Pancreas (tissue), 10 donors: ENCODE measurements at regions not wholly inside any gene's neighbourhood (a gene's known extent, or its start where the extent isn't known, plus 50 kb on each side); places are given as distances from the start of the nearest gene placed in this dataset.

ENCODE experiments used
- ATAC-seq, 4 donors: fragments of 200-7000 bp; cut with Tn5 transposase; one replicate each; pipeline versions ENCODE4 v1.8.0 to v1.9.1; 2020; ENCODE audit warnings: mild to moderate bottlenecking in 4 of 4, moderate library complexity in 4 of 4
- DNase-seq, 6 donors: peaks; one replicate each; pipeline ENCODE4 v3.0.0-alpha.2; 2020
- FAIRE-seq: peaks from 2 replicates; lab custom pipeline; 2012; peaks lifted over from hg19 to GRCh38; lab: Jason Lieb, UNC
- H3K27ac ChIP-seq, 4 donors: fragments of 200-600 bp; sonication (generic); 1 replicate in 3 of 4; 2 replicates in 1 of 4; pipeline versions ENCODE4 v1.5.0 to v1.8.0; 2020
- H3K27me3 ChIP-seq, 4 donors: fragments of 200-600 bp; one replicate each; pipeline ENCODE4 v1.8.0; 2021
- H3K36me3 ChIP-seq, 3 donors: fragments of 200-600 bp; sonication (generic) in 1 of 3; one replicate each; pipeline versions ENCODE4 v1.5.0 to v1.8.0; 2020 to 2021
- H3K4me1 ChIP-seq, 3 donors: fragments of 200-600 bp; one replicate each; pipeline ENCODE4 v1.8.0; 2021
- H3K4me3 ChIP-seq, 4 donors: fragments of 200-600 bp; sonication (generic) in 2 of 4; one replicate each; pipeline versions ENCODE4 v1.5.0 to v1.8.0; 2020 to 2021
- H3K9me3 ChIP-seq, 4 donors: fragments of 200-600 bp; one replicate each; pipeline ENCODE4 v1.8.0; 2021
- WGBS, 2 donors: extraction: QIAGEN DNeasy Blood & Tissue Kit; methylation state at CpG; one replicate each; pipeline ENCODE4 v1.1.7; 2013; 5-methylcytosine and 5-hydroxymethylcytosine counted together
- intact Hi-C, 3 donors: fragments of 100-400 bp; cut with DNase I; formaldehyde crosslinking; loops; one replicate each; pipeline versions ENCODE4 v1.11.1 to v1.14.2; 2022
- TF ChIP-seq, protein P1 (sequence below), 4 donors: fragments of 200-600 bp; sonication (generic) in 3 of 4; IDR thresholded peaks; one replicate each; pipeline versions ENCODE4 v1.5.0 to v1.8.0; 2021; ENCODE audit warnings: antibody characterized with exemption in 4 of 4
- donor health status: healthy with polysubstance abuse.
- donor health status: DM: no; HTN: no; CAD: no; lungs with moderate emphysema.
- donor health status: DM: no; HTN: no; CAD: no.
- donor health status: control.
- donor health status: control.
- donor health status: Bipolar disorder and iron deficiency.
- donor health status: DM: yes; HTN: yes; CAD: no.
- donor health status: DM: no; HTN: no; CAD: no.
- donor health status: DM: no; HTN: no; CAD: no.
- donor health status: DM: yes; HTN: yes; CAD: no.

GRCh38 chr6:55664591-55665587, 85.9 kb upstream of the HMGCLL1 start:
- FAIRE-seq: no peak

DNA sequence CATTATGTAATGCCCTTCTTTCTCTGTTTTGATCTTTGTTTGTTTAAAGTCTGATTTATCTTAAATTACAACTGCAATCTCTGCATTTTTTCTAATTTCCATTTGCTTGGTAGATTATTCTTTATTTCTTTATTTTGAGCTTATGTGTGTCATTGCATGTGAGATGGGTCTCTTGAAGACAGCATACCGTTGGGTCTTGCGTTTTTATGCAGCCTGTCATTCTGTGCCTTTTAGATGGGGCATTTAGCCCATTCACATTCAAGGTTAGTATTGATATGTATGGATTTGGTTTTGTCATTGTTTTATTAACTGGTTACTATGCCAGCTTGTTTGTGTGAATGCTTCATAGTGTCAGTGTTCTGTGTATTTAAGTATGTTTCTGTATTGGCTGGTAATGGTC, 84.9 kb upstream of the HMGCLL1 start:
- Histone ChIP-seq H3K4me3 (no peak overlapping the region), H3K36me3 (no peaks in the 10 kb centered on the region), H3K27ac (no peak overlapping the region), H3K27me3 (no peaks in the 10 kb centered on the region), H3K9me3 (no peaks in the 10 kb centered on the region), H3K4me1 (no peaks in the 10 kb centered on the region)
- TF ChIP-seq, protein P1, sequence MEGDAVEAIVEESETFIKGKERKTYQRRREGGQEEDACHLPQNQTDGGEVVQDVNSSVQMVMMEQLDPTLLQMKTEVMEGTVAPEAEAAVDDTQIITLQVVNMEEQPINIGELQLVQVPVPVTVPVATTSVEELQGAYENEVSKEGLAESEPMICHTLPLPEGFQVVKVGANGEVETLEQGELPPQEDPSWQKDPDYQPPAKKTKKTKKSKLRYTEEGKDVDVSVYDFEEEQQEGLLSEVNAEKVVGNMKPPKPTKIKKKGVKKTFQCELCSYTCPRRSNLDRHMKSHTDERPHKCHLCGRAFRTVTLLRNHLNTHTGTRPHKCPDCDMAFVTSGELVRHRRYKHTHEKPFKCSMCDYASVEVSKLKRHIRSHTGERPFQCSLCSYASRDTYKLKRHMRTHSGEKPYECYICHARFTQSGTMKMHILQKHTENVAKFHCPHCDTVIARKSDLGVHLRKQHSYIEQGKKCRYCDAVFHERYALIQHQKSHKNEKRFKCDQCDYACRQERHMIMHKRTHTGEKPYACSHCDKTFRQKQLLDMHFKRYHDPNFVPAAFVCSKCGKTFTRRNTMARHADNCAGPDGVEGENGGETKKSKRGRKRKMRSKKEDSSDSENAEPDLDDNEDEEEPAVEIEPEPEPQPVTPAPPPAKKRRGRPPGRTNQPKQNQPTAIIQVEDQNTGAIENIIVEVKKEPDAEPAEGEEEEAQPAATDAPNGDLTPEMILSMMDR (IDR thresholded peaks at IDR 0.05): no peak
- DNase-seq (no peak), ATAC-seq (no peak), FAIRE-seq (no peak)
- intact Hi-C loops: no loop called here
- WGBS, 2 donors: 80 to 81% methylated on average over 2 of the region's 2 CpGs

More at GRCh38 chr6:55664591-55665587, 85.9 kb upstream of the HMGCLL1 start:
- intact Hi-C loops: no loop called here
- no peak overlapping the region for H3K4me3 ChIP-seq
- WGBS, 2 donors: 56 to 76% methylated on average over 2 of the region's 2 CpGs
- no peaks in the 10 kb centered on the region for H3K27me3 ChIP-seq
- TF ChIP-seq, protein P1 (IDR thresholded peaks at IDR 0.05): no peak
- H3K36me3 ChIP-seq: no peaks in the 10 kb centered on the region
- ATAC-seq: no peak
- no peak for DNase-seq
- H3K9me3 ChIP-seq: no peaks in the 10 kb centered on the region
- H3K27ac ChIP-seq: no peak overlapping the region
- no peaks in the 10 kb centered on the region for H3K4me1 ChIP-seq

DNA sequence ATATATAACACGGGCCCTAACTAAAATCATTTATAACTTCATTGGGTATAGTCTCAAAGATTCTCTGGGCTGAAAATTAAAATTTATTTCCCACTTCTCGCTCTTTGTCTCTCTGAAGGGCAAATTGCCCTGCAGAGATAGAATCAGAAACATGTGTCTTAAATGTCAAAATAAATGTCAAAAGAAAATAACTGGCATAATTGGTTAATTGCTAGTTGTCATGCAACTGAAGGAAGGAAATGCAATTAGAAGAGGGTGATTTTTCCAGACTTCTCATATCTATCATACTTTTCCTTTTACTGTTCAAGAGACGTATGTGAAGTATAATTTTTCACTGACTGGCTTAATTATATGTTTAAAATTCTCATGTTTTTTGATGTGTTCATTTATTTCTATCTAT, 80.3 kb upstream of the HMGCLL1 start:
- Histone ChIP-seq H3K36me3 (no peaks in the 10 kb centered on the region), H3K27me3 (no peaks in the 10 kb centered on the region), H3K4me1 (no peaks in the 10 kb centered on the region), H3K4me3 (no peak overlapping the region), H3K9me3 (no peaks in the 10 kb centered on the region), H3K27ac (no peak overlapping the region)
- 69 to 75% methylated on average over 3 of the region's 3 CpGs for WGBS, 2 donors
- FAIRE-seq: no peak
- intact Hi-C loops: no loop called here
- DNase-seq: no peak
- ATAC-seq: no peak
- TF ChIP-seq, protein P1 (IDR thresholded peaks at IDR 0.05): no peak

GRCh38 chr6:55654445-55654844, 75.5 kb upstream of the HMGCLL1 start:
- no peak for DNase-seq
- intact Hi-C loops: no loop called here
- H3K9me3 ChIP-seq: no peaks in the 10 kb centered on the region
- no peak for FAIRE-seq
- no peak overlapping the region for H3K27ac ChIP-seq
- ATAC-seq: no peak
- no peak overlapping the region for H3K4me3 ChIP-seq
- H3K36me3 ChIP-seq: no peaks in the 10 kb centered on the region
- no peaks in the 10 kb centered on the region for H3K27me3 ChIP-seq
- TF ChIP-seq, protein P1 (IDR thresholded peaks at IDR 0.05): no peak
- 81 to 92% methylated on average over 1 of the region's 1 CpG for WGBS, 2 donors
- no peaks in the 10 kb centered on the region for H3K4me1 ChIP-seq

GRCh38 chr6:55652429-55652828, 73.4 kb upstream of the HMGCLL1 start:
- ATAC-seq (no peak), FAIRE-seq (no peak), DNase-seq (no peak)
- H3K36me3 ChIP-seq: no peaks in the 10 kb centered on the region
- 11% methylated on average over 1 of the region's 1 CpG for WGBS, 2 donors
- no peaks in the 10 kb centered on the region for H3K9me3 ChIP-seq
- H3K4me1 ChIP-seq: no peaks in the 10 kb centered on the region
- no peak overlapping the region for H3K27ac ChIP-seq
- intact Hi-C loops: no loop called here
- no peak overlapping the region for H3K4me3 ChIP-seq
- no peaks in the 10 kb centered on the region for H3K27me3 ChIP-seq
- TF ChIP-seq, protein P1 (IDR thresholded peaks at IDR 0.05): no peak
